HG03432 (cell line): ENCODE measurements at regions not wholly inside any gene's neighbourhood (a gene's known extent, or its start where the extent isn't known, plus 50 kb on each side); places are given as distances from the start of the nearest gene placed in this dataset.
"Not testable (repeated sequence)": the region's sequence is repeated elsewhere in the genome, so short reads cannot be mapped to it uniquely, and the experiment has no call there.

Experiments
- ATAC-seq: cut with Tn5 transposase; IDR thresholded peaks from one replicate; pipeline ENCODE4 v1.9.1; 2021; ENCODE audit warnings: mild to moderate bottlenecking, moderate library complexity; ENCODE audit not compliant: unreplicated experiment

- ATAC-seq: no peak
Observed at GRCh38 chr5:174610968-174611367, 113.4 kb upstream of the MSX2 start.

- no peak for ATAC-seq
Observed at GRCh38 chr5:174612686-174613085, 111.7 kb upstream of the MSX2 start.

GRCh38 chr5:174614500-174615135, 109.8 kb upstream of the MSX2 start:
- ATAC-seq: no peak

- ATAC-seq: no peak
Observed at GRCh38 chr5:174616036-174616435, 108.3 kb upstream of the MSX2 start.

GRCh38 chr5:174617285-174617684, 107.1 kb upstream of the MSX2 start:
- no peak for ATAC-seq

GRCh38 chr5:174617910-174618309, 106.5 kb upstream of the MSX2 start:
- ATAC-seq: no peak

- ATAC-seq: no peak
Observed at GRCh38 chr5:174618589-174618988, 105.8 kb upstream of the MSX2 start.

GRCh38 chr5:174622067-174622466, 102.3 kb upstream of the MSX2 start:
- ATAC-seq: no peak

GRCh38 chr5:174623018-174623417, 101.4 kb upstream of the MSX2 start:
- no peak for ATAC-seq

- ATAC-seq: no peak
Observed at GRCh38 chr5:174623433-174624019, 100.9 kb upstream of the MSX2 start.

- ATAC-seq: no peak
Observed at GRCh38 chr5:174624733-174625522, 99.5 kb upstream of the MSX2 start.

- ATAC-seq: no peak
Observed at GRCh38 chr5:174625591-174626350, 98.6 kb upstream of the MSX2 start.

- no peak for ATAC-seq
Observed at GRCh38 chr5:174626369-174626920, 97.9 kb upstream of the MSX2 start.

GRCh38 chr5:174636094-174636493, 88.3 kb upstream of the MSX2 start:
- no peak for ATAC-seq

GRCh38 chr5:174642816-174643405, 81.5 kb upstream of the MSX2 start:
- no peak for ATAC-seq

- no peak for ATAC-seq
Observed at GRCh38 chr5:174644436-174644835, 79.9 kb upstream of the MSX2 start.

- no peak for ATAC-seq
Observed at GRCh38 chr5:174644923-174645322, 79.5 kb upstream of the MSX2 start.

GRCh38 chr5:174645677-174646076, 78.7 kb upstream of the MSX2 start:
- ATAC-seq: no peak

- ATAC-seq: not testable (repeated sequence)
Observed at GRCh38 chr5:174648618-174649017, 75.8 kb upstream of the MSX2 start.

GRCh38 chr5:174649391-174649790, 75.0 kb upstream of the MSX2 start:
- ATAC-seq: no peak

GRCh38 chr5:174654442-174654841, 69.9 kb upstream of the MSX2 start:
- no peak for ATAC-seq
